Sigmoid colon (tissue), 4 donors: ENCODE measurements at regions not wholly inside any gene's neighbourhood (a gene's known extent, or its start where the extent isn't known, plus 50 kb on each side); places are given as distances from the start of the nearest gene placed in this dataset.

Experiments
- CTCF ChIP-seq, 4 experiments: fragments of 450-650 bp in 3 of 4; fragments of 200-600 bp in 1 of 4; IDR thresholded peaks; one replicate each; pipeline ENCODE4 v1.5.1; 2016 to 2019; ENCODE audit warnings: antibody characterized with exemption in 4 of 4, mild to moderate bottlenecking in 3 of 4, moderate library complexity in 2 of 4
- POLR2A ChIP-seq, 2 donors: fragments of 450-650 bp; IDR thresholded peaks; one replicate each; pipeline ENCODE4 v1.6.1; 2016; ENCODE audit warnings: antibody characterized with exemption in 2 of 2, mild to moderate bottlenecking in 2 of 2, moderate library complexity in 2 of 2
- POLR2AphosphoS5 ChIP-seq, 4 donors: sonication (generic); formaldehyde crosslinking; IDR thresholded peaks; one replicate each; pipeline ENCODE4 v1.6.1; 2017; ENCODE audit warnings: antibody characterized with exemption in 4 of 4

GRCh38 chr1:9424261-9424660 is 115.0 kb upstream of the SLC25A33 start:
- TF ChIP-seq CTCF (IDR thresholded peaks at IDR 0.05) (no peak), POLR2AphosphoS5 (IDR thresholded peaks at IDR 0.05) (no peak), POLR2A (IDR thresholded peaks at IDR 0.05) (no peak)
